ENCODE measurements at regions not wholly inside any gene's neighbourhood (a gene's known extent, or its start where the extent isn't known, plus 50 kb on each side); places are given as distances from the start of the nearest gene placed in this dataset.
A peak's percentile ranks its signal among the peaks of the same experiment; 100 is the strongest.

DNA sequence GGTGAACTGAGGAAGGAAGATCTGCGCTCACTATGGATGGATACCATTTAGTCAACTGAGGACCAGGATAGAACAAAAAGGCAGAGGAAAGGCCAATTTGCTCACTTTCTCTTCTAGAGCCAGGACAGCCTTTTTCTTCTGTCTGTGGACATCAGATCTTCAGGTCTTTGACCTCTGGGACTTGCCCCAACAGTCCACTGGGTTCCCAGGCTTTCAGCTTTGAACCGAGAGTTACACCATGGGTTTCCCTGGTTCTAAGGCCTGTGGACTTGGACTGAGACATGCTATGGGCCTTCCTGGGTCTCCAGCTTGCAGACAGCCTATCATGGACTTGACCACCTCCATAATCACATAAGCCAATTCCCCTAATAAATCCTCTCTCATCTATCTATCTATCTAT is 232.0 kb downstream of the IPO8 start:
- no peak overlapping the region for H3K4me3 ChIP-seq (ENCODE audit: low read depth, low read length)
- no peak for DNase-seq (ENCODE audit: low read depth)
- no peak for FAIRE-seq
- H3K36me3 ChIP-seq (ENCODE audit: control insufficient read depth, insufficient read depth, low read length): no peaks in the 10 kb centered on the region
- TF ChIP-seq, protein P1, sequence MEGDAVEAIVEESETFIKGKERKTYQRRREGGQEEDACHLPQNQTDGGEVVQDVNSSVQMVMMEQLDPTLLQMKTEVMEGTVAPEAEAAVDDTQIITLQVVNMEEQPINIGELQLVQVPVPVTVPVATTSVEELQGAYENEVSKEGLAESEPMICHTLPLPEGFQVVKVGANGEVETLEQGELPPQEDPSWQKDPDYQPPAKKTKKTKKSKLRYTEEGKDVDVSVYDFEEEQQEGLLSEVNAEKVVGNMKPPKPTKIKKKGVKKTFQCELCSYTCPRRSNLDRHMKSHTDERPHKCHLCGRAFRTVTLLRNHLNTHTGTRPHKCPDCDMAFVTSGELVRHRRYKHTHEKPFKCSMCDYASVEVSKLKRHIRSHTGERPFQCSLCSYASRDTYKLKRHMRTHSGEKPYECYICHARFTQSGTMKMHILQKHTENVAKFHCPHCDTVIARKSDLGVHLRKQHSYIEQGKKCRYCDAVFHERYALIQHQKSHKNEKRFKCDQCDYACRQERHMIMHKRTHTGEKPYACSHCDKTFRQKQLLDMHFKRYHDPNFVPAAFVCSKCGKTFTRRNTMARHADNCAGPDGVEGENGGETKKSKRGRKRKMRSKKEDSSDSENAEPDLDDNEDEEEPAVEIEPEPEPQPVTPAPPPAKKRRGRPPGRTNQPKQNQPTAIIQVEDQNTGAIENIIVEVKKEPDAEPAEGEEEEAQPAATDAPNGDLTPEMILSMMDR (IDR thresholded peaks at IDR 0.05; ENCODE audit: insufficient read depth, low read length, severe bottlenecking): no peak
- no peaks in the 10 kb centered on the region for H3K27me3 ChIP-seq (ENCODE audit: control insufficient read depth, insufficient read depth, low read length)

DNA sequence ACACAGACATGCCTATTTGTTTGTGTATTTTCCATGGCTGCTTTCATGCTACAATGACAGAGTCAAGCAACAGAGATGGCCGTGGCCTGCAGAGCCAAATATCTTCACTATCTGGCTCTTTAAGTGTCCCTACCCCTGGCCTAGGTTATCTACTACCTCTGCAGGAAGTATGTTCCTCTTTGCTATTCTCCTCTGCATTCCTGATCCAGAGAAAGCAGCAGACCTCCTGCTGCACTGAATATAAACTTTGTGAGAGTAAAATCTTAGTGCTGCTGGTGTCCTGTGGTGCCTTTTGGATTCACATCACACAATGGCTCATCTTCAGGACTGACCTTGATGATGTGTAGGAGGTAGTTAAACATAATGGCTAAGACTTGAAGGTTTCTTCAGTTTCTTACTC is 233.4 kb downstream of the IPO8 start:
- TF ChIP-seq, protein P1 (IDR thresholded peaks at IDR 0.05; ENCODE audit: insufficient read depth, low read length, severe bottlenecking): no peak
- no peaks in the 10 kb centered on the region for H3K36me3 ChIP-seq (ENCODE audit: control insufficient read depth, insufficient read depth, low read length)
- H3K4me3 ChIP-seq (ENCODE audit: low read depth, low read length): no peak overlapping the region
- no peak for DNase-seq (ENCODE audit: low read depth)
- no peaks in the 10 kb centered on the region for H3K27me3 ChIP-seq (ENCODE audit: control insufficient read depth, insufficient read depth, low read length)
- no peak for FAIRE-seq

DNA sequence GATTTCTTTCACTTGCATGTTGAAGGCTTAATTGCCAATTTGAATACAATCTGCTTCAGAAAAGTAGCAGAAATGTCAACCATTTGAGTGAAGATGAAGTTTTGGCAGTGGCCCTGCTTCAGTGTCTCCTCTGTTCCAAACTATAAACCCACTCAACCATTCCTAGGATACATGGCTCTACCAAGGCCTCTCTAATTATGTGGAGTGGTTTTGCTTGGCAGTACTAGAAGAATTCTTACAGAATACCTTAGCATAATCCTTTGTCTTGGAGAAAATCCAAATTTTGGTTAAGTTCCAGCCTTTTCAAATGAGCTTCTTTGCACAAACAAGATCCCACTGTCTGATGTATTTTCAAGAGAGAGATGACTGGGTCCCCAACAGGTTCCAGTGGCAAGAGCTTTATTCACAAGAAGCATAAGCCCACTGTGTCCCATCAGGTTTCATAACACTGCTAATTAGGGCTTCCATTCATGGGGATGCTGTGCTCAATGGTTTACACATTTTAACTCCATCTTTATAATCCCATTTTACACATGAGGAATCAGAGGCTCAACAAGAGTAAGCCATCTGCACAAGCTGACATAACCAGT is 234.5 kb downstream of the IPO8 start:
- H3K27me3 ChIP-seq (ENCODE audit: control insufficient read depth, insufficient read depth, low read length): no peaks in the 10 kb centered on the region
- H3K4me3 ChIP-seq (ENCODE audit: low read depth, low read length): no peak overlapping the region
- no peaks in the 10 kb centered on the region for H3K36me3 ChIP-seq (ENCODE audit: control insufficient read depth, insufficient read depth, low read length)
- TF ChIP-seq, protein P1 (IDR thresholded peaks at IDR 0.05; ENCODE audit: insufficient read depth, low read length, severe bottlenecking): no peak
- FAIRE-seq (no peak), DNase-seq (ENCODE audit: low read depth) (no peak)

DNA sequence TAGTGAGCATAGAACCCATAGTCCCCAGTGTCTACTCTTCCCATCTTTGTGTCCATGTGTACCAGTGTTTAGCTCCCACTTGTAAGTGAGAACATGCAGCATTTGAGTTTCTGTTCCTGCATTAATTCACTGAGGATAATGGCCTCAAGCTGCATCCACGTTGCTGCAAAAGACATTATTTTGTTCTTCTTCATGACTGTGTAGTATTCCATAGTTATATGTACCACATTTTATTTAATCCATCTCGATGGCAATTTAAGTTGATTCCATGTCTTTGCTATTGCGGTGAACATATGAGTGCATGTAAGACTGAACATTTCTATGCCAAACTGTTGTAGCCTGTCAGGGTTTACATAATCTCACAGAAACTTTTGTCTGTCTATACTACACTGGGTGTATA is 237.2 kb downstream of the IPO8 start:
- Histone ChIP-seq H3K4me3 (ENCODE audit: low read depth, low read length) (no peak overlapping the region), H3K27me3 (ENCODE audit: control insufficient read depth, insufficient read depth, low read length) (no peaks in the 10 kb centered on the region), H3K36me3 (ENCODE audit: control insufficient read depth, insufficient read depth, low read length) (no peaks in the 10 kb centered on the region)
- no peak for FAIRE-seq
- no peak for DNase-seq (ENCODE audit: low read depth)
- TF ChIP-seq, protein P1 (IDR thresholded peaks at IDR 0.05; ENCODE audit: insufficient read depth, low read length, severe bottlenecking): no peak

DNA sequence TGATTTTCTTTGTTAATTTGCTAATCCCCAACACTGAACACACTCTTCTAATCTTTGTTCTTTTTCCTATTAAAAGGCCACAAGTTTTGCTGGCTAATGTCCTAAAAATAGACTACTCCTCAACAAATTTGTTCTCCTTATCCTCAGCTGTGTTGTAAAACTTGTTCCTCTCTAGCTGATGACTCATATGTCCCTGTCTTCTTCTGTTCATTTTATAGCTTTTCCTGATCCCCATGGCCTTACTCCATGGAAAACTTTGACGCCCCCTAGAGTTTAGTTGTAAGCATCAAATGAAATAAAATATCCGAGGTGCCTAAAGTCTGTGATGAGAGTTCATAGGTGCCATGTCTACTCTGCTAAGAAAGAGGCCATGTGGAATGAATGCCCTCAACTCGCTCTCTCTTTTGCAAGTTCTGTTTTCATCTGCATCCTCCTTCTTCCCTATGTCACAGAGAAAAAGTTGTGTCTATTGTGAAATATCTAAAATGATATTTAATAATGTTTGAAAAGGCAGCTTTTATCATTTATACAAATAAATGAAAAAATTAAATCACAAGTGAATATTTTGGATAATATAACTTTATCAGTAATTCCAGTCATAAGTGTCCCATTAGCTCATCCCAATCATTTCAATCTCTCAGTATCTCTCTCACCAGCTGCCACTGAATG is 237.9 kb downstream of the IPO8 start:
- TF ChIP-seq, protein P1 (IDR thresholded peaks at IDR 0.05; ENCODE audit: insufficient read depth, low read length, severe bottlenecking): peak; percentile 49
- Histone ChIP-seq H3K4me3 (ENCODE audit: low read depth, low read length) (no peak overlapping the region), H3K27me3 (ENCODE audit: control insufficient read depth, insufficient read depth, low read length) (no peaks in the 10 kb centered on the region), H3K36me3 (ENCODE audit: control insufficient read depth, insufficient read depth, low read length) (no peaks in the 10 kb centered on the region)
- peak; percentile 89 for DNase-seq (ENCODE audit: low read depth)
- FAIRE-seq: no peak

DNA sequence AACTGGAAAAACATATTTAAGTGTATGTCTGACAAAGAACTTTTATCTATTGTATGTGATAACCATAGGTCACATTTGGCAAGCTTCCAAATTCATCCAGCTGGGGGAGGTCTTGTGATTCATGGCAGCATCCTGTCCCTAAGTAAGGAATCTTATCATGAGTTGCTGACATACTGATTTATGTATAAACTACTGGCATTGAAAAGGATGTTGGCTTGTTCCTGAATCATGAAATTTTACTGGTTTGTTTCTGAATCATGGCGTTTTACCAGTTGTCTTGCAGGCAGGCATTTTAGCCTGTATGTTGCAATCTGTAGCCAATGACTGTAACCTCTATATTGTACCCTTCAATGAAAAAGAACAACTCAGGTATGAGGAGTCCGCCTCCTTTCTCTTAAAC is 244.8 kb downstream of the IPO8 start:
- DNase-seq (ENCODE audit: low read depth) (peak; percentile 63), FAIRE-seq (no peak)
- no peaks in the 10 kb centered on the region for H3K27me3 ChIP-seq (ENCODE audit: control insufficient read depth, insufficient read depth, low read length)
- no peak overlapping the region for H3K4me3 ChIP-seq (ENCODE audit: low read depth, low read length)
- TF ChIP-seq, protein P1 (IDR thresholded peaks at IDR 0.05; ENCODE audit: insufficient read depth, low read length, severe bottlenecking): no peak
- H3K36me3 ChIP-seq (ENCODE audit: control insufficient read depth, insufficient read depth, low read length): no peaks in the 10 kb centered on the region
